HCT116 (cell line): ENCODE measurements at regions not wholly inside any gene's neighbourhood (a gene's known extent, or its start where the extent isn't known, plus 50 kb on each side); places are given as distances from the start of the nearest gene placed in this dataset.

ENCODE experiments used
- ATAC-seq: fragments of 200-7000 bp; cut with Tn5 transposase; 2 replicates; pipeline ENCODE4 v1.9.1; 2020; ENCODE audit warnings: mild to moderate bottlenecking, moderate library complexity
- BruUV-seq: library from RNA; stranded (reverse); fragments of 400-500 nt; replicated peaks from 2 replicates; lab custom pipeline; 2021; lab: Mats Ljungman, UMichigan
- CTCF ChIA-PET: fragments of 300-600 bp; sonication (Branson Sonifier 250); formaldehyde crosslinking; loops from one replicate; lab custom pipeline; 2021; ENCODE audit warnings: antibody characterized with exemption; lab: Charles Lee
- POLR2A ChIA-PET: fragments of 300-600, 350-600 bp; sonication (Branson Sonifier 250); formaldehyde crosslinking; loops from one replicate; lab custom pipeline; 2021; ENCODE audit warnings: antibody characterized with exemption; lab: Charles Lee
- RAD21 ChIA-PET, 2 experiments: fragments of 300-600 bp; sonication (Branson Sonifier 250); formaldehyde crosslinking; loops; one replicate each; lab custom pipeline; 2023; ENCODE audit warnings: low total read pairs in 2 of 2; ENCODE audit not compliant: uncharacterized antibody in 2 of 2, unreplicated experiment in 2 of 2, low non-redundant PET in 1 of 2; lab: Charles Lee
- DNase-seq: peaks from one replicate; pipeline ENCODE4 v3.0.0-alpha.2; 2010; ENCODE audit warnings: low read depth, low spot score
- H2AFZ ChIP-seq: fragments of 200-600 bp; shearing (Covaris generic), sonication (generic); 2 replicates; pipeline ENCODE4 v1.6.1; 2017; ENCODE audit warnings: low read depth, mixed run types, mixed read lengths, antibody characterized with exemption, low read length; ENCODE audit not compliant: poor library complexity, severe bottlenecking
- H3K27ac ChIP-seq: 2 replicates; pipeline ENCODE4 v1.5.1; 2012; ENCODE audit warnings: low read depth, low read length
- H3K27me3 ChIP-seq: fragments of 200-600 bp; sonication (generic); 2 replicates; pipeline ENCODE4 v1.6.1; 2016; ENCODE audit warnings: mixed run types, low read length, mixed read lengths; ENCODE audit not compliant: insufficient read depth
- H3K36me3 ChIP-seq, 2 experiments: fragments of 200-500 bp in 1 of 2; fragments of 200-600 bp in 1 of 2; sonication (Bioruptor generic) in 1 of 2; sonication (generic) in 1 of 2; 2 replicates each; pipeline versions ENCODE4 v1.5.1 to v1.6.1; 2014 to 2016; ENCODE audit warnings: low read length in 2 of 2, inconsistent platforms in 1 of 2, mixed read lengths in 1 of 2, mixed run types in 1 of 2; ENCODE audit not compliant: insufficient read depth in 2 of 2, control insufficient read depth in 1 of 2
- H3K4me1 ChIP-seq, 2 experiments: fragments of 200-600 bp in 1 of 2; sonication (generic) in 1 of 2; 2 replicates each; pipeline versions ENCODE4 v1.5.1 to v1.6.1; 2012 to 2017; ENCODE audit warnings: low read length in 2 of 2, inconsistent platforms in 1 of 2, mild to moderate bottlenecking in 1 of 2, mixed read lengths in 1 of 2, mixed run types in 1 of 2, moderate library complexity in 1 of 2; ENCODE audit not compliant: insufficient read depth in 2 of 2, control insufficient read depth in 1 of 2
- H3K4me2 ChIP-seq: fragments of 200-600 bp; sonication (generic); 2 replicates; pipeline ENCODE4 v1.6.1; 2017; ENCODE audit warnings: mixed run types, low read length, mixed read lengths
- H3K4me3 ChIP-seq, 2 experiments: fragments of 200-600 bp in 1 of 2; sonication (generic) in 1 of 2; replicated peaks in 1 of 2; 2 replicates each; pipeline ENCODE4 v1.5.1; 2011 to 2016; ENCODE audit warnings: low read length in 2 of 2, control low read depth in 1 of 2, low read depth in 1 of 2, mild to moderate bottlenecking in 1 of 2, mixed read lengths in 1 of 2, mixed run types in 1 of 2
- H3K79me2 ChIP-seq: fragments of 200-600 bp; sonication (generic); 2 replicates; pipeline ENCODE4 v1.6.1; 2017; ENCODE audit warnings: mild to moderate bottlenecking, mixed run types, low read length, moderate library complexity, mixed read lengths; ENCODE audit not compliant: insufficient read depth
- H3K9ac ChIP-seq: fragments of 200-600 bp; sonication (generic); 2 replicates; pipeline ENCODE4 v1.6.1; 2016; ENCODE audit warnings: low read length, mixed read lengths
- H3K9me2 ChIP-seq: fragments of 200-600 bp; sonication (generic), shearing (Covaris generic); 2 replicates; pipeline ENCODE4 v1.6.1; 2017; ENCODE audit warnings: mixed run types, mild to moderate bottlenecking, moderate library complexity; ENCODE audit not compliant: insufficient read depth
- H3K9me3 ChIP-seq, 2 experiments: fragments of 200-500 bp in 1 of 2; fragments of 200-600 bp in 1 of 2; sonication (Bioruptor generic) in 1 of 2; sonication (generic) in 1 of 2; 2 replicates each; pipeline ENCODE4 v1.6.1; 2014 to 2017; ENCODE audit warnings: low read length in 2 of 2, mixed read lengths in 2 of 2, inconsistent platforms in 1 of 2, low read depth in 1 of 2, mild to moderate bottlenecking in 1 of 2, mixed run types in 1 of 2, moderate library complexity in 1 of 2; ENCODE audit not compliant: control insufficient read depth in 1 of 2, insufficient read depth in 1 of 2
- H4K20me1 ChIP-seq: fragments of 200-600 bp; sonication (generic), shearing (Covaris generic); 2 replicates; pipeline ENCODE4 v1.6.1; 2017; ENCODE audit warnings: mixed run types, mild to moderate bottlenecking, moderate library complexity; ENCODE audit not compliant: insufficient read depth
- CBX3 ChIP-seq: IDR thresholded peaks from 2 replicates; pipeline ENCODE4 v1.6.1; 2012; ENCODE audit warnings: low read depth
- POLR2A ChIP-seq: IDR thresholded peaks from 2 replicates; pipeline ENCODE4 v1.7.0; 2011; ENCODE audit warnings: borderline replicate concordance; ENCODE audit not compliant: insufficient read depth, insufficient read length; ENCODE audit errors: extremely low read depth
- POLR2AphosphoS5 ChIP-seq: IDR thresholded peaks from 2 replicates; pipeline ENCODE4 v1.6.1; 2011; ENCODE audit warnings: mild to moderate bottlenecking, low read depth, low read length, moderate library complexity
- REST ChIP-seq: IDR thresholded peaks from 2 replicates; pipeline ENCODE4 v1.6.1; 2012; ENCODE audit warnings: low read depth
- ZBTB33 ChIP-seq: IDR thresholded peaks from 2 replicates; pipeline ENCODE4 v1.6.1; 2011; ENCODE audit warnings: mild to moderate bottlenecking, low read length, moderate library complexity; ENCODE audit not compliant: insufficient replicate concordance; ENCODE audit errors: extremely low read depth
- intact Hi-C: fragments of 100-400 bp; cut with micrococcal nuclease; formaldehyde crosslinking; loops from 2 replicates; pipeline ENCODE4 v1.10.0; 2022

- TF ChIP-seq REST: no peak
- TF ChIP-seq, all 23 proteins: peak for 0
Observed at GRCh38 chr5:138636398-138636944, 61.3 kb upstream of the HSPA9 start (continued).

GRCh38 chr5:138635708-138636107, 60.5 kb upstream of the HSPA9 start:
- Histone ChIP-seq H3K9ac (no peak overlapping the region), H3K36me3 (no peaks in the 10 kb centered on the region), H3K27me3 (no peaks in the 10 kb centered on the region), H3K9me2 (no peaks in the 10 kb centered on the region), H3K27ac (no peak overlapping the region), H4K20me1 (no peaks in the 10 kb centered on the region), H3K9me3 (no peaks in the 10 kb centered on the region), H2AFZ (no peak overlapping the region), H3K4me2 (no peak overlapping the region), H3K4me3 (no peak overlapping the region), H3K79me2 (no peaks in the 10 kb centered on the region), H3K4me1 (peaks cover 0 to 9% of the 10 kb centered on the region in 2 experiments; a peak in 1 of 4 replicates)
- intact Hi-C loops: no loop called here
- no peak for ATAC-seq
- RAD21 ChIA-PET: no interaction called here
- CTCF ChIA-PET: no interaction called here
- TF ChIP-seq POLR2A (no peak), POLR2AphosphoS5 (no peak), ZBTB33 (no peak), CBX3 (no peak)
- POLR2A ChIA-PET: no interaction called here
- DNase-seq: no peak
- no TSS peak for BruUV-seq
